ENCODE measurements at regions not wholly inside any gene's neighbourhood (a gene's known extent, or its start where the extent isn't known, plus 50 kb on each side); places are given as distances from the start of the nearest gene placed in this dataset.

GRCh38 chr11:95549301-95549700, 240.3 kb downstream of the FAM76B start:
- TF ChIP-seq CTCF (IDR thresholded peaks at IDR 0.05), result no peak
- no peak for TF ChIP-seq POLR2A (IDR thresholded peaks at IDR 0.05)

All from lower leg skin (tissue), 3 donors.